HG02642 (cell line): ENCODE measurements at regions not wholly inside any gene's neighbourhood (a gene's known extent, or its start where the extent isn't known, plus 50 kb on each side); places are given as distances from the start of the nearest gene placed in this dataset.
"Not testable (repeated sequence)": the region's sequence is repeated elsewhere in the genome, so short reads cannot be mapped to it uniquely, and the experiment has no call there.

Experiments used
- ATAC-seq: cut with Tn5 transposase; IDR thresholded peaks from one replicate; pipeline ENCODE4 v1.9.1; 2021; ENCODE audit warnings: mild to moderate bottlenecking; ENCODE audit not compliant: unreplicated experiment, poor library complexity

DNA sequence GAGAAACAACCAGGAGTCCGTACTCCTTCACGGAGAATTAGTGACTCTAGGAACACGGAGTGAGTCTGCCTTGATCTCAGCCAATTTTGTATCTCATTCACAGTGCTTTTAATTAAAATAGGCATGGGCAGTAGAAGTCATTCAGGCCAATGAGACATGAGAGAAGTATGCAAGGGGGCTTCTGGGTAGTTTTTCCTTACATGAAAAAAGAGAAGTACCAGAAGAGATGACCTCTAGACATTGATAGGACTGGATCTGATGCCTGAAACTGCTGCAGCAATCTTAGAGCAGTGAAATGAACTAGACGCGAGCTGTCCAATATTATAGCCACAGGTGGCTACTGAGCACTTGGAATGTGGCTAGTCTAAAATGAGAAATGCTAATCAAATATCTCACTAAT lies 187.7 kb upstream of the TLE4 start:
- no peak for ATAC-seq

DNA sequence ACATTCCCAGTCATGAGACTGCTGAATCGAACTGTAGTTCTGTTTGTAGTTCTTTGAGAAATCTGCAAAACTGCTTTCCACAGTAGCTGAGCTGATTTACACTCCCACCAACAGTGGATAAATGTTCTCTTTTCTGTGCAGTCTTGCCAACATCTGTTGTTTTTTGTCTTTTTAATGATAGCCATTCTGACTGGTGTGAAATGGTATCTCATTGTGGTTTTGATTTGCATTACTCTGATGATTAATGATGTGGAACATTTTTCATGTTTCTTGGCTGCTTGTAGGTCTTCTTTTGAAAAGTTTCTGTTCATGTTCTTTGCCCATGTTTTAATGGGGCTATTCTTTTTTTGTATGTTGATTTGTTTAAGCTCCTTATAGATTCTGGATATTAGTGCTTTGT lies 187.3 kb upstream of the TLE4 start:
- ATAC-seq, result no peak

DNA sequence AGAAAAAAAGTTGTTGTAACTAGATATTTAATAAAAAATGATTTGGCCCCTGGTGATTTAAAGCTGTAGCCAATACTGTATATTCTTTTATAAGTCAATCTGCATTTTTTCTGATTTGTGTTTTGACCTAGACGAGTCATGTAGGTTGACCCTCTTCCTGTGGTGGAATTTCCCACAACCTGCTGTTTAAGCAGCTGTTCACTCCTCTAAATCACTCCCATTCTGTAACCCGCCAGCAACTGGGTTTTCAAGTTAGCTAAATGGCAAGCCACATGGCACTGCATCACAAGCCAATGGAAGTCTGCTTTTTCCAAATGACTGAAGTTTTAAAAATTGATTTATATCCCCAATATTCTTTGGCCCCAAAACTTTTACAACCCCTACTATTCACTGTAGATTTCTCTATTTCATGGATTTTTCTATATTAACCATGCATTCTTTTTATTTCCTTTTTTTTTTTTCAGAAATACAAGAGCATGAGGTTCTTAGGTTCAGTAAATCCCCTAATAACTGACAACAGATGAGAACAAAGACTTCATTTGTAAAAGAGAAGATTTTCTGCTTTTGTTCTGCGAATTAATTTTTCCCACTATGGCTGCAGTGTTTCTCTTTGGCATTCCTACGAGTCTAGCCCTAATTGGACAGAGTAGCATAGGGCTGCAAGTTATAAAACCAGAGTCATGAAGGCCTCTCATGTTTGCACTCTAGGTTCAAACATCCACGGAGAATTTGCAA lies 184.5 kb upstream of the TLE4 start:
- no peak for ATAC-seq

DNA sequence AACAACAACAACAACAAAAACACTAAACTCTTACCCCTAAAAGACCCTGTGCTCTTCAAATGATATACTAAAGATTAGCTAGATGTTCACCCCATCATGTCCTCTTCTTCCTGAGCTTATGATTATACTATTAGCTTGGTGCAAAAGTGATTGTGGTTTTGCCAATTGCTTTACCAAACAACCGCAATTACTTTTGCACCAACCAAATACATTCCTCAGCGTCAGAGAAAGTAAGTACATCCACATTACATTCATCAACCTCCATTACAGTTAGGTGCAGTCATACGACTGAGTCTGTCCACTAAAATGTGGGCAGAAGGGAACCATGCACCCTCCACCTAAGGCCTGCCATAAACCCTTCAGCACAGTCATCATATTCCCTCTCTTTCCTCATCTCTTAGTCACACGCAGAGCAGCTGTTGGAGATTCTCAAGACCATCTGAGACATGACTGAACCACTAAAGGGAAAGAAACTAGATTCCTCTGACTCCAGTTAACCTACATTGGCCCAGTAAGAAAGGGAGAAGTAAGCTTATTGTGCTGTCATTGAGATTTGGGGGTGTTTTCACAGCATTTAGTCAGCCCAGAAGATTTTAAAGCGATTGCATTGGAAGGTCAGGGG lies 181.6 kb upstream of the TLE4 start:
- no peak for ATAC-seq

DNA sequence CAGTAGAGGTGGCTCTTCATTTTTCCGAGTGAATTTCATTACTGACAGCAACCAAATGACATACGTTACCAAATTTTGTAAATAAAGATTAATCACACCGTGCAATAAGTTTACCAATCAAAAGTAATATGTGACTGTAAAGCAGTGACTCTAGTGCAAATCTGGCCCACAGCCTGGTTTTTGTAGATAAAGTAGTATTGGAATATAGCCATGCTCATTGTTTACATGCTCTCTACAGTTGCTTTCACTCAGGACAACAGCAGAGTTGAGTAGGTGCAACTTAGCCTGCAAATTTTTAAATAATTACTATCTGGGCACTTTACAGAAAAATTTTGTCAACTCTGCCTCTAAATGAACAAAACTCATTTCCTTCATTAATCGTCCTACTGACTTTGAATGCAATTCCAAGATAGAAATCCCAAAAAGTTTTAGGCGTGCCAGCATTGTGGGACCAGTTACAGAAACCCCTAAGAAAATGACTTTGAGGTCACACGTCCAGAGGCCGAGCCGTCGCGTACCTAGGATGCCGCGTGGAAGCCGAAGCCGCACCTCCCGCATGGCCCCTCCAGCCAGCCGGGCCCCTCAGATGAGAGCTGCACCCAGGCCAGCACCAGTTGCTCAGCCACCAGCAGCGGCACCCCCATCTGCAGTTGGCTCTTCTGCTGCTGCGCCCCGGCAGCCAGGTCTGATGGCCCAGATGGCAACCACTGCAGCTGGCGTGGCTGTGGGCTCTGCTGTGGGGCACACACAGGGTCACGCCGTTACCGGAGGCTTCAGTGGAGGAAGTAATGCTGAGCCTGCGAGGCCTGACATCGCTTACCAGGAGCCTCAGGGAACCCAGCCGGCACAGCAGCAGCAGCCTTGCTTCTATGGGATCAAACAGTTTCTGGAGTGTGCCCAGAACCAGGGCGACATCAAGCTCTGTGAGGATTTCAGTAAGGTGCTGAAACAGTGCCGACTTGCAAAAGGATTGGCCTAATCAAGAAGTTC lies 180.7 kb upstream of the TLE4 start:
- no peak for ATAC-seq

DNA sequence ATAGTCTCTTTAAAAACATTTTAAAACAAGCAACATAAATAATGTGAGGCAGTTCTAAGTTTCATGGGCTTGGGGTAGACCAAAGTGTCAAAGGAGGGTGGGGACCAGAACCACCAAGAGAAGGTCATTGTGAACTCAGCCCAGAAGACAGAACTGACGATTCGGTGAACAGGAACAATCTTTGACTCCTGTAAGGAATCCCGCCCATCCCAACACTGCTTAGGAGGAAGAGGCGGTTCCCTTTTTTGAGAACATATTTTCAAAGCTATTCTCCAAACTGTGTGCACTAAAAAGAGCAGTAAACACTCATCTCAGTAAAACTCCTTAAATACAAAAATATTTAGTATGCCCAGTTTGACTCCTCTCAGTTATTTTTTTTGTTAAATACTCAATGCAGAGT lies 176.5 kb upstream of the TLE4 start:
- no peak for ATAC-seq

DNA sequence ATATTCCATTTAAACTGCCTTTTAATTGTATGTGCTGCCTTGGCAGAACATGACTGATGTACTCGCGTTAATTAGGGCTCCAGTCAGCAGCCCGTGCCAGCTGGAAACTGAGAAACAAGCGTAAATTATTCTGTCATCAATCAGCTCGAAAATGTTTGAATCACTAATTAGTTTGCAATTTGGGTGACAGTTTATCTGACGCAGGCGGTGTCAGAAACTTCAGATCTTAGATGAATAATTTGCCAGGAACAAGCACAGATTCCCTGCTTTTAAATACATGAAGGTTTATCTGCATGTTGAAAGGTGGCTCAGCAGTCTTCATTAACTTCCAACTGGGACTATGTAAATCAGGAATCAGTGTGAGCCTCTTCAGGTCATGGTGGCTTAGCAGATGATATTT lies 176.0 kb upstream of the TLE4 start:
- no peak for ATAC-seq

DNA sequence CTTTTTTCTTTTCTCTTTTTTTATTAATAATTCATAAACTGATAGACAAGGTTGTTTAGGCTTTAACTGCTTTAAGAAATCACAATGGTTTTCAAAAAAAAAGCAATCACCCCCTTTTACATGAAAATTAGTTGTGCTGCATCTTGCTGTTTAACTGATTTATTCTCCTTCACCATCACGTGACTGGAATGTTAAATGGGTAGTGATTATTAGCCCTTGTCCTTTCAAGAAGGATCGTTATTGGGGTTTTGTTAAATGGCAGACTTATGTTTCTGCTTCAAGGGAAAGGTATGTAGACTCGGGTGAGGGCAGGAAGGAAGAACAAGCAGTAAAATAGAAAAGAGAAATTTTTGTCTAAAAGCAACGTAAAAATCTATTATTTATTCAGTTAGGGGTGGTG lies 175.6 kb upstream of the TLE4 start:
- no peak for ATAC-seq

DNA sequence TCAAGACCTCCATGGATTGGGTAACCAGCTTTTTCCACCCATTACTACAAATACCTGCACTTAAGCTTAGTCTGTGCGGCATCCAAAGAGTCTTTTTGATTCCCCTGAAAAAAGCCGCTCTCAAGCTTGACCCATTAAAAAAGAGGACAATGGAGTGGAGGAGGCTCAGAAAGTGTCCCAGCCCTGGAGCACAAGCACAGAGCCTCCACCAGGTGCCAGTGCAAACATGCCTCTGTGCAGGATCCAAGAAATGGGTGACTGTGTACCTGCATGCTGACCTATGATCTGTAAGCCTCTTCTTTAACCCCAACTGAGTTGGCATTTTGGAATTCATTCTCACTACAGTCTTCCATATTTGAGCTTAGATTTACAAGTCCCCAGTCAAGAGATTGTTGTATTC lies 168.3 kb upstream of the TLE4 start:
- no peak for ATAC-seq

DNA sequence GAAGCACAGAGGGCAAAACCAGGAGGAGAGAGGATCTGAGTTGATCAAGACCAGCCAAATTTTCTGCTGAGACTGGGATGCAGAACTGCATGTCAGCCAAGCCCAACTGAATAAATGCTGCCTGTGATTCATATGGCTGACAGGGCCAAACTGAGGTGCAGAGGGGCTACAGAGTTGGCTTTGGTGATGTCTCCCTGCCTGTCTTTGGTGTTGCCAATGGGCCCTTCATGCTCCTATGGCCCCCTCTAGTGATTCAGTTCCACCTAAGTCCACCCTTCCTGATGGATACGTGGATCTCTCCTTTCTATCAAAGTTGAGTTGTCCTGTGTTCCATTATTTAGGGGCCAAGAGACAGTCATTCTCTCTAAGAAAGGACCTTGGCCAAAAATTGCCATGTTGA lies 163.6 kb upstream of the TLE4 start:
- no peak for ATAC-seq

DNA sequence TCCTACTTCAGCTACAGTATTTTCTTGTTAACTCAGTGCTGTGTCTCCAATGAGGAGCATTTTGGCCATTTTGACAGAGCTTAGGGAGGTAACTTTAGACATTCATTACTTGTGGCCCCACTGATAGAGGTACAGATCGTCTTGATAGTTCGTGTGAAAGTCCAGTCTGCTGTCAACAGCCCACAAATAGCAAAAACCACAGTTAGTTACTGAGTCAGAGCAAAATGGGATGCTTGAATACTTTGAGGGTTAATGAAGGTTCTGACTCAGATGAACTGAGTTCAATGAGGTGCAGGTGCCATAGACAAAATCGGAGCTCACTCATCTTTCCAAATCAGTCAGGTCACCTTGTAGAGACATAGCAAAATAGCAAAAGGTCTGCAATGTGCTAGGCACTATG lies 163.1 kb upstream of the TLE4 start:
- ATAC-seq, result peak; percentile 71

DNA sequence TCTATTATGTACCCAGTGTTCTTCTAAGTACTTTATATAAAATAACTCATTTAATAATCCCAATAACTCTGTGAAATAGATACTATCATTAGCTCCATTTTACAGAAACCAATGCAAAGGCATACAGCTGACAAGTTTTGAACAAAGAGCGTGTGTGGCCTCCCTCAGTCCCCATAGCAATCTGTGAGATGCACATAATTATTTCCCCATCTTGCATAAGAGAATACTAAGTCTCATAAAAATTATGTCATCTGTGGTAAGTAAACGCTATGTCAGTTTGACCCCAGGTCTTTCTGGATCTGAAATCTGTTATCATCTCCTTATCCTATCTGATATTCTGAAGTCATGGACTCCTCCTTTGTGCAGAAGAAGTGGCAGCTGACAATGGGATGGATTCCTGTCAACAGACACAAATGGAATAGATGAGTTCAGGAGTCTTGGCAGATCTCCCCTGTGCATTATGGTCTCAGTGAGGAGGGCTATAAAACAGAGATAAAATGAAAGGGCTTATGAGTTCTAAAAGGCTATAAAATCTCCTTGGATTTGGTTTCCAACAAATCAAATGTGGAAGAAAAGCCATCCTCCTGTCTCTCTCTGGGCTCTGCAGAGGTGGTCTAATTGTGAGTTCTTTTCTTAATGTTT lies 162.5 kb upstream of the TLE4 start:
- ATAC-seq, result no peak

DNA sequence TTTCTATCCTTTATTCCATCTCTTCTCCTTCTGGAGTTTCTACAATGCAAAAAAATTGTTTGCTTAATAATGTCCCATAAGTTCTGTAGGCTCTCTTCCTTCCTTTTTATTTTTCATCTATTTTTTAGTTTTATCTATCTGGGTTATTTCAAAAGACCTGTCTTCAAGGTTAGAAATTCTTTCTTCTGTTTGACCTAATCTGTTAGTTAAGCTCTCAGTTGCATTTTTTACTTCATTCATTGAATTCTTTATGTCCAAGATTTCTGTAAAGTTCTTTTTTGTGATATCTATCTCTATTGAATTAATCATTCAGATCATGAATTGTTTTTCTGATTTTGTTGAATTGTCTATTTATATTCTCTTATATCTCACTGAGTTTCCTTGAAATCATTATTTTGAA lies 145.9 kb upstream of the TLE4 start:
- ATAC-seq, result no peak

DNA sequence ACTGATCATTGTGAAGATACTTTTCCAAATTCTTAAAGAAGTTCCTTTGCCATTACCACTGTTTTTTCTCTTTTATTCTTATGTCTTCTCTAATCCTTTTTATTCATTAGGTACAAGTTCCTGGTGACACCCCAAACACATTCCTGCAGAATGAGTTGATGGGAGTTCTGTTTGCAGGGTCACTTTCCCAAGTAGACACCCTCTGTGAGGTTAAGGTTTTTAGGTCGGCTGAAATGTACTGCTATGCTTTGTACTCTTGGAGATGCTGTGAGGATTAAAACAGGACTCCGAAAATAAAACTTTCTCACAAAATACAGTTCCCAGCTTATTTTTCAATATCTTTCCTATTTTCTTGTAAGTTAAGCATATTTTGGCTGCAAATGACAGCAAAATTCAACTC lies 143.3 kb upstream of the TLE4 start:
- ATAC-seq, result no peak

DNA sequence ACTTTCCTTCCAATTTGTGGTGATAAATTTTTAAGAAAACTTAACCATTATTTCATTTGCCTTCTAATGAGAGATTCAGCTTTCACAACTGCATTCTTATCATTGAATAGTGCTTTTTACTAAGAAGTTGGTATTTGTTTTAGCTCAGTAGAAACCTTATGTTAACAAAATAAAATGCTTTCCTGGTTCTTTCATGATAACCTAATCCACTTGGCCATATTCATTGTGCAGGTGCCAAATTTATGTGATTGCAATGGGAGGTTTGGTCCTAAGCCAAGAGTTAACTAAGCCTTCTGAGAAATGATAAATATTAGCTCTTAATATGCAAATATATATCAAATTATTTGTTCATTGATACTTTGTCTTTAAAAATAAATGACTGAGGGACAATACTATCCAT lies 141.1 kb upstream of the TLE4 start:
- ATAC-seq, result no peak

DNA sequence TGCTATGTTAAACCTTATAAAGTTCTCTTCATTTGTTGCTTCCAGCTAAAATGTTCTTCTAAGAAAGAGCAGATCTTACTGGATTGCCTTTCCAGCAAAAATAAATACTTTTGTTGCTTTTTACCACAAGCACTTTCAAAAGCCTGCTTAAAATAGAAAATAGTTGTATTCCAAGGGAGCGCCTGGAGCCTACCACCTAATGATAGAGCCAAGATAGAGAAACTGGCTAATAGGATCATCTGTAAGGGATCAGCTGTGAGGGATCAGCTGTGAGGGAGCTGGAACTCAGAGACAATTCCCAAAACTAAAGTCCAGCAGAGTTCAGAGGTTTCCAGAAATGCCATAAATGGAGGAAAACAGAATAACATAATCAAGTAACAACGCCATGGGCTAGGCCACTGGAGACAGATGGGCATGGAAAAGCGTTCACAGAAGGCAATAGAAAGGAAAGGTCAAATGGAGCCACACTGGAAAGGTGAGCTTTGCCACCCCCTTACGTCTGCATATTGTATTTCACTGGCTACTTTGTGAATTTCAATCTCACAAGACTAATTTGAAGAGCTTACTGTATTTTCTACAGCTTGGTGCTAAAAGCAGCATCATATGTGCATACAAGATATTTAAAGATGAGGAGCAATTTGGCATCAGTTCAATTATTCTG lies 140.6 kb upstream of the TLE4 start:
- no peak for ATAC-seq

DNA sequence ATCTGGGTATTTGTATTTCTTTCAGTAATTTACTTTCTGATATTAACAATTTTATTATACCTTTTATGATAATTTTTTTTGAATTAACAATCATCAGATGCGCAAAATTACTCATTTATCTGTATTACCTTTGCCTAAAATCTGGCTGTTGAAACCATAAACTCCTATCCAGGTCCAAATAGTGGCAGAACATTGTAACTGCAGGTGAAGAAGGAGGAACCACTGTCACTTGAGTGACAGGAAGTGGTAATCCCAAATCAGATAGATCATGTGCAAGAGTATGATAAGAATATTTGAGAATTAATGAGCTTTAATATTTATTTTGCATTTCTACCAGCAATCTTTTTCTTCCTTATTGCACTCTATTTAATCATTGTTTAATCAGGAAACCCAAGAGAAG lies 139.3 kb upstream of the TLE4 start:
- ATAC-seq, result no peak

DNA sequence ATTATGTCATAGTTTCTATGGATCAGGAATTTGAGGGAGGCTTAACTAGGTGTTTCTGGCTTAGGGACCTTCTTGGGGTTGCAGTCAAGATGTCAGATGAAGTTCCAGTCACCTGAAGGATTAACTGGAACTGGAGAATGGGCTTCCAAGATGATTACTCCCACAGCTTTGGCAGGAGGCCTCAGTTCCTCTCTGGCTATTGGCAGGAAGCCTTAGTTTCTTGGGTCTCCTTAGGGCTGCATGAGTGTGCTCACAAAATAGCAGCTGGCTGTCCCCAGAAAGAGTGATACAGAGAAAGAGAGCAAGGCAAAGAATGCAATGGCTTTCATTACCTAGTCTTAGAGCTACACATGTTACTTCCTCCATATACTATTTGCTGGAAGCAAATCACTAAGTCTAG lies 138.1 kb upstream of the TLE4 start:
- ATAC-seq, result no peak

DNA sequence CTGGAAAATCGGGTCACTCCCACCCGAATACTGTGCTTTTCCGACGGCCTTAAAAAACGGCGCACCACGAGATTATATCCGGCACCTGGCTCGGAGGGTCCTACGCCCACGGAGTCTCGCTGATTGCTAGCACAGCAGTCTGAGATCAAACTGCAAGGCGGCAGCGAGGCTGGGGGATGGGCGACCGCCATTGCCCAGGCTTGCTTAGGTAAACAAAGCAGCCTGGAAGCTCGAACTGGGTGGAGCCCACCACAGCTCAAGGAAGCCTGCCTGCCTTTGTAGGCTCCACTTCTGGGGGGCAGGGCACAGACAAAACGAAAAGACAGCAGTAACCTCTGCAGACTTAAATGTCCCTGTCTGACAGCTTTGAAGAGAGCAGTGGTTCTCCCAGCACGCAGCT lies 132.5 kb upstream of the TLE4 start:
- ATAC-seq, result not testable (repeated sequence)
